Immature natural killer cell (primary cell): ENCODE measurements at regions not wholly inside any gene's neighbourhood (a gene's known extent, or its start where the extent isn't known, plus 50 kb on each side); places are given as distances from the start of the nearest gene placed in this dataset.
"Not testable (repeated sequence)": the region's sequence is repeated elsewhere in the genome, so short reads cannot be mapped to it uniquely, and the experiment has no call there.

Experiments
- DNase-seq, 3 donors: peaks; one replicate each; pipeline ENCODE4 v3.0.0; 2022; ENCODE audit warnings: mixed read lengths in 1 of 3
- H3K27ac Mint-ChIP-seq, 6 donors: one replicate each; pipeline ENCODE4 v1.8.0; 2020; ENCODE audit warnings: mixed read lengths in 6 of 6, mild to moderate bottlenecking in 5 of 6, inconsistent platforms in 4 of 6, moderate library complexity in 3 of 6
- H3K27me3 Mint-ChIP-seq, 3 donors: one replicate each; pipeline ENCODE4 v1.8.0; 2020 to 2021; ENCODE audit warnings: low read depth in 3 of 3, mild to moderate bottlenecking in 3 of 3, mixed read lengths in 3 of 3, moderate library complexity in 3 of 3, inconsistent platforms in 1 of 3
- H3K36me3 Mint-ChIP-seq, 3 donors: one replicate each; pipeline ENCODE4 v1.8.0; 2020; ENCODE audit warnings: mixed read lengths in 3 of 3, inconsistent platforms in 2 of 3, mild to moderate bottlenecking in 2 of 3
- H3K4me1 Mint-ChIP-seq, 2 donors: one replicate each; pipeline ENCODE4 v1.8.0; 2020; ENCODE audit warnings: inconsistent platforms in 2 of 2, mild to moderate bottlenecking in 2 of 2, mixed read lengths in 2 of 2, moderate library complexity in 1 of 2
- H3K4me3 Mint-ChIP-seq, 5 donors: one replicate each; pipeline ENCODE4 v1.8.0; 2020; ENCODE audit warnings: mild to moderate bottlenecking in 5 of 5, mixed read lengths in 5 of 5, inconsistent platforms in 3 of 5, moderate library complexity in 3 of 5
- H3K9me3 Mint-ChIP-seq, 6 donors: one replicate each; pipeline ENCODE4 v1.8.0; 2020; ENCODE audit warnings: mild to moderate bottlenecking in 6 of 6, mixed read lengths in 6 of 6, inconsistent platforms in 4 of 6, moderate library complexity in 3 of 6

GRCh38 chrX:40880712-40881111, 145.4 kb upstream of the MED14 start:
- no peaks in the 10 kb centered on the region for H3K4me1 Mint-ChIP-seq
- H3K27ac Mint-ChIP-seq, result no peak overlapping the region
- DNase-seq, result no peak
- H3K36me3 Mint-ChIP-seq, result no peaks in the 10 kb centered on the region
- no peak overlapping the region for H3K4me3 Mint-ChIP-seq
- H3K9me3 Mint-ChIP-seq, result no peaks in the 10 kb centered on the region
- peaks cover 0 to 3% (median 2%) of the 10 kb centered on the region in 3 donors for H3K27me3 Mint-ChIP-seq

GRCh38 chrX:40883021-40883619, 147.8 kb upstream of the MED14 start:
- H3K4me1 Mint-ChIP-seq, result no peaks in the 10 kb centered on the region
- peaks cover 1 to 4% (median 1%) of the 10 kb centered on the region in 3 donors for H3K27me3 Mint-ChIP-seq
- H3K27ac Mint-ChIP-seq, result no peak overlapping the region
- no peak for DNase-seq
- no peak overlapping the region for H3K4me3 Mint-ChIP-seq
- no peaks in the 10 kb centered on the region for H3K36me3 Mint-ChIP-seq
- H3K9me3 Mint-ChIP-seq, result no peaks in the 10 kb centered on the region

DNA sequence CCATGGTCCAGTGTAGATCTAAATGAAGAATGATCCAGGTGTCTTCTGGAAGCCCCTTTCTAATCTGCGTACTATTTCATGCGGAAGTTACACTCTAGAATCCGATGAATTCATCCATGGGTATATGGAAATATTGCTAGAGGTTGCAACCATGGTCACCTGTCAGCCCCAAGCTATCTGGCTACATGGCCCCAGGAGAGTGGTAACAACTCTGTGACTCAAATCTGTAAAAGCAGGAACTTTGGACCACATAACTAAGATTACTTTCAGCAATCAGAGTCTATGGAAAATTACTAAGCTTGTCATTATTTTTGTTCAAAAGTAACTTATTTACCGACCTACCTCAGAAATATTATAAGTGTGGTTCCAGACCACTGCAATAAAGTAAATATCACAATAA, 150.6 kb upstream of the MED14 start:
- no peak overlapping the region for H3K27ac Mint-ChIP-seq
- H3K4me1 Mint-ChIP-seq, result no peaks in the 10 kb centered on the region
- DNase-seq, result no peak
- H3K36me3 Mint-ChIP-seq, result no peaks in the 10 kb centered on the region
- H3K9me3 Mint-ChIP-seq, result no peaks in the 10 kb centered on the region
- H3K4me3 Mint-ChIP-seq, result no peak overlapping the region
- peaks cover 1 to 13% (median 3%) of the 10 kb centered on the region in 3 donors for H3K27me3 Mint-ChIP-seq

DNA sequence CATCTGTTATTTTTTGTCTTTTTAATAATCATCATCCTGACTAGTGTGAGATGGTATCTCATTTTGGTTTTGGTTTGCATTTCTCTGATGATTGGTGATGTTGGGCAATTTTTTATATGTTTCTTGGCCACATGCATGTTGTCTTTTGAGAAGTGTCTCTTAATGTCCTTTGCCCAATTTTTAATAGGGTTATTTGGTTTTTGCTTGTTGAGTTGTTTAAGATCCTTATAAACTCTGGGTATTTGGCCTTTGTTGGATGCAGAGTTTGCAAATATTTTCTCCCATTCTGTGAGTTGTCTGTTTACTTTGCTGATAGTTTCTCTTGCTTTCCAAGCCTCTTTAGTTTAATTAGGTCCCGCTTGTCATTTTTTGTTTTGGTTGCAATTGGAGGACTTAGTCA, 152.1 kb upstream of the MED14 start:
- H3K4me1 Mint-ChIP-seq, result no peaks in the 10 kb centered on the region
- DNase-seq, result no peak
- H3K27ac Mint-ChIP-seq, result no peak overlapping the region
- H3K4me3 Mint-ChIP-seq, result no peak overlapping the region
- H3K27me3 Mint-ChIP-seq, result peaks cover 2 to 20% (median 3%) of the 10 kb centered on the region in 3 donors
- H3K36me3 Mint-ChIP-seq, result no peaks in the 10 kb centered on the region
- no peaks in the 10 kb centered on the region for H3K9me3 Mint-ChIP-seq

- Mint-ChIP-seq H3K36me3 (peaks cover 0 to 3% (median 0%) of the 10 kb centered on the region in 3 donors), H3K27ac (no peak overlapping the region), H3K27me3 (peaks cover 2 to 34% (median 6%) of the 10 kb centered on the region in 3 donors), H3K4me3 (no peak overlapping the region), H3K9me3 (no peaks in the 10 kb centered on the region), H3K4me1 (no peaks in the 10 kb centered on the region)
- no peak for DNase-seq
Observed at GRCh38 chrX:40891798-40892197, 156.5 kb upstream of the MED14 start.

- Mint-ChIP-seq H3K27me3 (peaks cover 2 to 31% (median 4%) of the 10 kb centered on the region in 3 donors), H3K4me1 (no peaks in the 10 kb centered on the region), H3K36me3 (peaks cover 0 to 3% (median 0%) of the 10 kb centered on the region in 3 donors), H3K27ac (no peak overlapping the region), H3K4me3 (no peak overlapping the region), H3K9me3 (no peaks in the 10 kb centered on the region)
- DNase-seq, result no peak
Observed at GRCh38 chrX:40893251-40893910, 158.0 kb upstream of the MED14 start.

GRCh38 chrX:40895246-40895645, 159.9 kb upstream of the MED14 start:
- Mint-ChIP-seq H3K27ac (no peak overlapping the region), H3K36me3 (peaks cover 0 to 3% (median 0%) of the 10 kb centered on the region in 3 donors), H3K4me3 (no peak overlapping the region), H3K27me3 (peaks cover 2 to 29% (median 4%) of the 10 kb centered on the region in 3 donors), H3K4me1 (no peaks in the 10 kb centered on the region), H3K9me3 (no peaks in the 10 kb centered on the region)
- DNase-seq, result no peak

DNA sequence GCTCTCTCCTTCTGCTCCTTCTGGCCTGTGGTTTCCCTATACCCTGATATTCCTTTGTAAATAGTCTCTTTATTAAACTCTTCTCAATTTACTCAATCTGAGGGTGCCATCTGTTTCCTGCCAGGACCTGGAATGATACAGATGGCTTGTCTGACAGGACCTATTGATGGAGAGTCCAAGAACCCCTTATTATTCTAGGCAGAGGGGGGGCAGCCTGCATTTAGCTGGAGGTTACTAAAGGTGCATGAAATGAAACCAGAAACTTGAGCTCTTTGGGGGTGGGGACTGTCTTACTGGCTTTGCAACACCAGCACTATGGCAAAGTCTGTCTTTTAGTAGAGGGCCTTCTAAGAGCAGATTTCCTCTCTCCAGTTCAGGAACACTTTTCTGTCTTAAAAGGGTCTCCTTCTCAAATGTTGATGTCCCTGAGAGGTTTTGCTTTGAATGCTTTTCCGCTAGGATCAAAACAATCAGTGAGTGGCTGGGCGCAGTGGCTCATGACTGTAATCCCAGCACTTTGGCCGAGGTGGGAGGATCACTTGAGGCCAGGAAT, 162.5 kb upstream of the MED14 start:
- no peak overlapping the region for H3K27ac Mint-ChIP-seq

GRCh38 chrX:40904739-40905138, 169.4 kb upstream of the MED14 start:
- H3K27ac Mint-ChIP-seq, H3K9me3 Mint-ChIP-seq, H3K4me1 Mint-ChIP-seq, H3K27me3 Mint-ChIP-seq, H3K4me3 Mint-ChIP-seq, DNase-seq, H3K36me3 Mint-ChIP-seq: not testable (repeated sequence)

More for the DNA sequence above, 162.5 kb upstream of the MED14 start:
- peaks cover 0 to 3% (median 0%) of the 10 kb centered on the region in 3 donors for H3K36me3 Mint-ChIP-seq
- H3K4me3 Mint-ChIP-seq, result no peak overlapping the region
- H3K27me3 Mint-ChIP-seq, result peaks cover 2 to 15% (median 5%) of the 10 kb centered on the region in 3 donors
- DNase-seq, result no peak
- no peaks in the 10 kb centered on the region for H3K4me1 Mint-ChIP-seq
- peaks cover 0 to 1% (median 0%) of the 10 kb centered on the region in 6 donors for H3K9me3 Mint-ChIP-seq

- Mint-ChIP-seq H3K9me3 (peaks cover 0 to 3% (median 0%) of the 10 kb centered on the region in 6 donors), H3K4me3 (no peak overlapping the region), H3K27me3 (peaks cover 1 to 5% (median 3%) of the 10 kb centered on the region in 3 donors), H3K27ac (no peak overlapping the region), H3K36me3 (no peaks in the 10 kb centered on the region), H3K4me1 (no peaks in the 10 kb centered on the region)
- no peak for DNase-seq
Observed at GRCh38 chrX:40908026-40908425, 172.7 kb upstream of the MED14 start.

DNA sequence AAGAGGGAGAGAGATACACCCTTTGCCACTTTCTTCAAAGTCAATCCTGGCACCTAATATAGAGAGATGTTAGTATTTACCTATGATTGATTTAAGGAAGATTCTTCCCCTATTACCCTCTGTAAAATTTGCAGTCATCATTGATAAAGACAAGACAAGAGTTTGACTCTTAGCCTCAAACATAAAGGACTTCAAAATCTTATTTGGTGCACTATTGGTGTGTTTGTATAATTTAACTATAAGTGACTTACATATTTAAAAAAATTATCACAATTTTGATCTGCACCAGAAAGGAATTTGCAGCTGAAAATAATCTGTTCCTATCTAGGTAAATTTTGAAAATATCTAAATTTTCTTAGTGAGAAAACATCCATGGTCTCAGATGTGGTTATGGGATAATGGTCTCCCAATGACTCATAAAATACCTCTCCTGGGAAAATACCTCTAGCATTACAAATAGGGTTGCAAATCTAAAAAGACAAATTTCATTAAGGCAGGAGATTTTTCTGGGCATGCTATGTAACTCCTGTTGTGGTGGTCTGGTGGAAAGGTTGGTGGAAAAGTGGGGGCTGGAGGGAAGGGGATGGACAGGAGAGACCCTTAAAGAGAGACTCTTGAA, 173.6 kb upstream of the MED14 start:
- no peak overlapping the region for H3K4me3 Mint-ChIP-seq
- peaks cover 0 to 3% (median 0%) of the 10 kb centered on the region in 6 donors for H3K9me3 Mint-ChIP-seq
- no peaks in the 10 kb centered on the region for H3K36me3 Mint-ChIP-seq
- no peaks in the 10 kb centered on the region for H3K4me1 Mint-ChIP-seq
- peaks cover 1 to 3% (median 2%) of the 10 kb centered on the region in 3 donors for H3K27me3 Mint-ChIP-seq
- no peak overlapping the region for H3K27ac Mint-ChIP-seq
- no peak for DNase-seq

DNA sequence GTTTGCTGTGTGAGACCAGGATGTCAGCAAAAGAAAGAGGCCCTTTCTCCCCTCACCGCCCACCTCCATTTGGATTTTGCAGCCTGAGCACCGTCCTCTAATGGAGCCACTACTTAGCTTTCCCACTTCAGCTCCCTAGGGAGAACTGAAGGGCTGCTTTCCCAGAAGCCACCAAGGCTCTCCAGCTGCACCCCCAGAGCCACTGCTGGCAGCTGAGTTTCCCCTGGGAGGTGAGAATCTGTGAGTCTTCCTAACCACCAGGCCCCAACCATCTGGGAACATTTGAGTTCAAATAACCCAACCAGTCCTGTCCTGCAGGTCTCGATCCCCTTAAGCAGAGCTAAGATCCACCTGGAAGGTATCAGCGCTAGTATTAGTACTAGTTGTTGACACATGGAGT, 173.1 kb upstream of the USP9X start:
- no peak overlapping the region for H3K4me3 Mint-ChIP-seq
- no peaks in the 10 kb centered on the region for H3K9me3 Mint-ChIP-seq
- no peak for DNase-seq
- H3K27me3 Mint-ChIP-seq, result peaks cover 1 to 9% (median 1%) of the 10 kb centered on the region in 3 donors
- no peak overlapping the region for H3K27ac Mint-ChIP-seq
- H3K4me1 Mint-ChIP-seq, result no peaks in the 10 kb centered on the region
- H3K36me3 Mint-ChIP-seq, result no peaks in the 10 kb centered on the region

GRCh38 chrX:40912576-40912975, 172.7 kb upstream of the USP9X start:
- DNase-seq, result no peak
- Mint-ChIP-seq H3K27ac (no peak overlapping the region), H3K4me3 (no peak overlapping the region), H3K36me3 (no peaks in the 10 kb centered on the region), H3K4me1 (no peaks in the 10 kb centered on the region), H3K27me3 (peaks cover 1 to 9% (median 1%) of the 10 kb centered on the region in 3 donors), H3K9me3 (no peaks in the 10 kb centered on the region)

- DNase-seq, result no peak
Observed at GRCh38 chrX:40920351-40920750, 164.9 kb upstream of the USP9X start.

More at GRCh38 chrX:40920351-40920750, 164.9 kb upstream of the USP9X start:
- H3K27me3 Mint-ChIP-seq, result peaks cover 0 to 13% (median 4%) of the 10 kb centered on the region in 3 donors
- H3K4me3 Mint-ChIP-seq, result no peak overlapping the region
- H3K27ac Mint-ChIP-seq, result no peak overlapping the region
- peaks cover 0 to 7% (median 4%) of the 10 kb centered on the region in 6 donors for H3K9me3 Mint-ChIP-seq
- no peaks in the 10 kb centered on the region for H3K4me1 Mint-ChIP-seq
- peaks cover 0 to 5% (median 0%) of the 10 kb centered on the region in 3 donors for H3K36me3 Mint-ChIP-seq
